CD14-positive monocyte (primary cell): ENCODE measurements at regions not wholly inside any gene's neighbourhood (a gene's known extent, or its start where the extent isn't known, plus 50 kb on each side); places are given as distances from the start of the nearest gene placed in this dataset.

Experiments
- DNase-seq, 3 donors: peaks; one replicate each; pipeline ENCODE4 v3.0.0-alpha.2; 2011 to 2022
- H2AFZ ChIP-seq: 2 replicates; pipeline ENCODE4 v1.6.0; 2012; ENCODE audit warnings: mild to moderate bottlenecking, low read depth, low read length, inconsistent platforms; ENCODE audit not compliant: insufficient read depth, poor library complexity, severe bottlenecking
- H3K27ac ChIP-seq, 2 donors: 1 replicate in 1 of 2; 2 replicates in 1 of 2; pipeline ENCODE4 v1.5.1; 2012 to 2013; ENCODE audit warnings: low read length in 2 of 2, control low read depth in 1 of 2, inconsistent platforms in 1 of 2, low read depth in 1 of 2, mild to moderate bottlenecking in 1 of 2
- H3K27me3 ChIP-seq, 2 donors: one replicate each; pipeline versions ENCODE4 v1.6.0 to v1.6.1; 2011 to 2013; ENCODE audit warnings: low read length in 2 of 2; ENCODE audit not compliant: control insufficient read depth in 2 of 2, insufficient read depth in 2 of 2
- H3K36me3 ChIP-seq, 2 donors: replicated peaks in 1 of 2; 1 replicate in 1 of 2; 2 replicates in 1 of 2; pipeline versions ENCODE4 v1.5.1 to v1.6.1; 2012 to 2013; ENCODE audit warnings: low read length in 2 of 2, control low read depth in 1 of 2, inconsistent platforms in 1 of 2, mild to moderate bottlenecking in 1 of 2; ENCODE audit not compliant: insufficient read depth in 2 of 2, control insufficient read depth in 1 of 2
- H3K4me1 ChIP-seq, 2 donors: 1 replicate in 1 of 2; 2 replicates in 1 of 2; pipeline versions ENCODE4 v1.5.1 to v1.6.1; 2012 to 2013; ENCODE audit warnings: low read length in 2 of 2, control low read depth in 1 of 2, inconsistent platforms in 1 of 2, mild to moderate bottlenecking in 1 of 2, moderate library complexity in 1 of 2; ENCODE audit not compliant: insufficient read depth in 2 of 2, control insufficient read depth in 1 of 2
- H3K4me2 ChIP-seq: replicated peaks from 2 replicates; pipeline ENCODE3; 2012; ENCODE audit warnings: low read length, moderate library complexity, mild to moderate bottlenecking; ENCODE audit not compliant: poor library complexity, severe bottlenecking; ENCODE audit errors: extremely low read depth
- H3K4me3 ChIP-seq, 3 experiments: fragments of 200-600 bp in 1 of 3; sonication (generic) in 1 of 3; replicated peaks in 1 of 3; 1 replicate in 2 of 3; 2 replicates in 1 of 3; pipeline ENCODE4 v1.5.1; 2011 to 2013; ENCODE audit warnings: low read length in 3 of 3, mild to moderate bottlenecking in 3 of 3, control low read depth in 2 of 3, low read depth in 2 of 3, inconsistent platforms in 1 of 3, moderate library complexity in 1 of 3
- H3K79me2 ChIP-seq: 2 replicates; pipeline ENCODE4 v1.6.0; 2012; ENCODE audit warnings: mild to moderate bottlenecking, control low read depth, inconsistent platforms, low read length, moderate library complexity; ENCODE audit not compliant: insufficient read depth
- H3K9ac ChIP-seq: 2 replicates; pipeline ENCODE4 v1.6.0; 2017; ENCODE audit warnings: low read length, mild to moderate bottlenecking; ENCODE audit not compliant: insufficient read depth, poor library complexity, severe bottlenecking
- H3K9me3 ChIP-seq, 2 donors: replicated peaks in 1 of 2; 1 replicate in 1 of 2; 2 replicates in 1 of 2; pipeline versions ENCODE4 v1.5.1 to v1.6.1; 2012 to 2013; ENCODE audit warnings: low read length in 2 of 2, control low read depth in 1 of 2; ENCODE audit not compliant: control insufficient read depth in 1 of 2, insufficient read depth in 1 of 2
- H4K20me1 ChIP-seq: 2 replicates; pipeline ENCODE4 v1.6.0; 2012; ENCODE audit warnings: mild to moderate bottlenecking, low read length, control low read depth, moderate library complexity; ENCODE audit not compliant: insufficient read depth
- H3K27ac Mint-ChIP-seq, 7 donors: one replicate each; pipeline ENCODE4 v1.8.0; 2020; ENCODE audit warnings: mild to moderate bottlenecking in 7 of 7, mixed read lengths in 7 of 7, moderate library complexity in 6 of 7, inconsistent platforms in 2 of 7
- H3K27me3 Mint-ChIP-seq, 3 donors: one replicate each; pipeline ENCODE4 v1.8.0; 2021 to 2022; ENCODE audit warnings: low read depth in 3 of 3, mild to moderate bottlenecking in 3 of 3, mixed read lengths in 3 of 3, moderate library complexity in 3 of 3, inconsistent platforms in 1 of 3
- H3K36me3 Mint-ChIP-seq, 2 donors: one replicate each; pipeline ENCODE4 v1.8.0; 2020; ENCODE audit warnings: mixed read lengths in 2 of 2, inconsistent platforms in 1 of 2, mild to moderate bottlenecking in 1 of 2
- H3K4me1 Mint-ChIP-seq: one replicate; pipeline ENCODE4 v1.8.0; 2020; ENCODE audit warnings: mild to moderate bottlenecking, mixed read lengths
- H3K4me3 Mint-ChIP-seq, 2 donors: one replicate each; pipeline ENCODE4 v1.8.0; 2020; ENCODE audit warnings: mild to moderate bottlenecking in 2 of 2, mixed read lengths in 2 of 2, moderate library complexity in 1 of 2
- H3K9me3 Mint-ChIP-seq, 7 donors: one replicate each; pipeline ENCODE4 v1.8.0; 2020 to 2022; ENCODE audit warnings: mixed read lengths in 7 of 7, mild to moderate bottlenecking in 6 of 7, moderate library complexity in 6 of 7, inconsistent platforms in 2 of 7
- WGBS: methylation state at CpG from one replicate; pipeline ENCODE4 v1.1.5; 2013; ENCODE audit warnings: missing lambda C conversion rate; ENCODE audit not compliant: insufficient coverage; 5-methylcytosine and 5-hydroxymethylcytosine counted together
- intact Hi-C, 2 donors: fragments of 100-400 bp; cut with micrococcal nuclease; formaldehyde crosslinking; loops; one replicate each; pipeline versions ENCODE4 v1.15.0 to v1.15.1; 2023
- TF ChIP-seq, protein P1 (sequence below): fragments of 200-600 bp; IDR thresholded peaks from one replicate; pipeline ENCODE4 v1.8.0; 2022; ENCODE audit warnings: antibody characterized with exemption, mild to moderate bottlenecking

DNA sequence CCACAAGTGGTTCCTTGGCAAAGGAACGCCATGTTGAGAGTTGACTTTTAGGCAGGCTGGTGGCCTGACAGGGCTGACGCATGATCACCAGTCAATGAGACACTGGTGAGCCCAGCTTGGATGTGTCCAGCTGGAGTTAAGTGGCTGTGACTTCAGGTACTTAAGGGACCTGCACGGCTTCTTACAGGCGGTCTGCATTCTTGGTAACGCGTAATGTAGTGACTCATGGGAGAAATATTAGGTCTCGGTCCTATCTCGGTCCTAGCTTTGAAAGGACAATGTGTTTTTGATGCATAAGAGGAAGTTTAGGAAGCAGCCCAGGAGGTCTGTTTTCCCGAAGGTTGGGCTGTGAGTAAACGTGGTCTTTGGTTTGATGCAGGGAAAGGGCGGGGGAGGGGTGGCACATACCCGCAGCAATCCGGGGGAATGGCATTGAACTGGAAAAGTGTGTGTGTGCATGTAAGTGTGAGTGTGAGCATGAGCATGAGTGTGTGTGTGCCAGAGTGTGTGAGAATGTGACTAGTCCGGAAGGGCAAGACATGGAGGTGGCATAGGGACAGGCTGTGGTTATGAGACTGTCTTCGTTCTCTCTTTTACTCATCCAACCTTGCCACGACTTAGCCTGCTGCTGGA is 55.3 kb downstream of the FAM43A start:
- intact Hi-C loops: no loop called here
- Mint-ChIP-seq H3K9me3 (peaks cover 9 to 26% (median 12%) of the 10 kb centered on the region in 7 donors), H3K36me3 (peaks cover 1 to 5% of the 10 kb centered on the region in 2 donors), H3K4me1 (peaks cover 20% of the 10 kb centered on the region), H3K27ac (peak overlapping the region in 1 of 7 donors; percentile 66), H3K27me3 (peaks cover 0 to 1% (median 0%) of the 10 kb centered on the region in 3 donors), H3K4me3 (no peak overlapping the region)
- no peak for DNase-seq
- H3K36me3 ChIP-seq: no peaks in the 10 kb centered on the region
- H4K20me1 ChIP-seq: peaks cover 5% of the 10 kb centered on the region
- H3K4me2 ChIP-seq: no peak overlapping the region
- H3K4me1 ChIP-seq: peaks cover 25 to 27% of the 10 kb centered on the region in 2 donors
- 59% methylated on average over 13 of the region's 16 CpGs for WGBS
- TF ChIP-seq, protein P1, sequence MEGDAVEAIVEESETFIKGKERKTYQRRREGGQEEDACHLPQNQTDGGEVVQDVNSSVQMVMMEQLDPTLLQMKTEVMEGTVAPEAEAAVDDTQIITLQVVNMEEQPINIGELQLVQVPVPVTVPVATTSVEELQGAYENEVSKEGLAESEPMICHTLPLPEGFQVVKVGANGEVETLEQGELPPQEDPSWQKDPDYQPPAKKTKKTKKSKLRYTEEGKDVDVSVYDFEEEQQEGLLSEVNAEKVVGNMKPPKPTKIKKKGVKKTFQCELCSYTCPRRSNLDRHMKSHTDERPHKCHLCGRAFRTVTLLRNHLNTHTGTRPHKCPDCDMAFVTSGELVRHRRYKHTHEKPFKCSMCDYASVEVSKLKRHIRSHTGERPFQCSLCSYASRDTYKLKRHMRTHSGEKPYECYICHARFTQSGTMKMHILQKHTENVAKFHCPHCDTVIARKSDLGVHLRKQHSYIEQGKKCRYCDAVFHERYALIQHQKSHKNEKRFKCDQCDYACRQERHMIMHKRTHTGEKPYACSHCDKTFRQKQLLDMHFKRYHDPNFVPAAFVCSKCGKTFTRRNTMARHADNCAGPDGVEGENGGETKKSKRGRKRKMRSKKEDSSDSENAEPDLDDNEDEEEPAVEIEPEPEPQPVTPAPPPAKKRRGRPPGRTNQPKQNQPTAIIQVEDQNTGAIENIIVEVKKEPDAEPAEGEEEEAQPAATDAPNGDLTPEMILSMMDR: no peak
- no peaks in the 10 kb centered on the region for H3K27me3 ChIP-seq
- H3K9ac ChIP-seq: no peak overlapping the region
- no peak overlapping the region for H2AFZ ChIP-seq
- H3K9me3 ChIP-seq: peaks cover 28 to 34% of the 10 kb centered on the region in 2 donors
- no peak overlapping the region for H3K27ac ChIP-seq
- no peak overlapping the region for H3K4me3 ChIP-seq
- H3K79me2 ChIP-seq: no peaks in the 10 kb centered on the region

DNA sequence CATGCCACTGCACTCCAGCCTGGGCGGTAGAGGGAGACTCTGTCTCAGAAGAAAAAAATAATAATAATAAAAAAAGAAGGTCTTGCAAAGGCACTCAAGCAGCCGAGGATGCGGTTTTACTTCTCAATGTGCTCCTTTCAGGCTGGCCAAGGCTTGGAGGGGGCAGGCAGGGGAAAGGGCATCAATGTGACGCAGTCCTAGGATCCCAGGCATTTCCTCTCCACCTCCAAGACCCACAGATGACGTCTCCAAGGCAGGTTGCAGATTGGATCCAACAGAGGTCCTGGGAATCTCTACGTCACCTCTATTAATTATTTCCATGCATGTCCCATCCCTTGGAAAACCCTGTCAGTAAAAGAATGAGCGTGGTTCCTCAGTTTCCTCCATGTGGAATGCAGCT is 56.2 kb downstream of the FAM43A start:
- TF ChIP-seq, protein P1: no peak
- Histone ChIP-seq H4K20me1 (peaks cover 1% of the 10 kb centered on the region), H3K9me3 (peaks cover 26 to 33% of the 10 kb centered on the region in 2 donors), H3K4me2 (no peak overlapping the region), H3K79me2 (no peaks in the 10 kb centered on the region), H3K9ac (no peak overlapping the region), H3K4me3 (no peak overlapping the region), H2AFZ (no peak overlapping the region), H3K27me3 (no peaks in the 10 kb centered on the region), H3K27ac (no peak overlapping the region), H3K36me3 (no peaks in the 10 kb centered on the region), H3K4me1 (peaks cover 22 to 26% of the 10 kb centered on the region in 2 donors)
- intact Hi-C loops: no loop called here
- H3K27me3 Mint-ChIP-seq: peaks cover 0 to 1% (median 0%) of the 10 kb centered on the region in 3 donors
- H3K4me1 Mint-ChIP-seq: peaks cover 24% of the 10 kb centered on the region
- H3K36me3 Mint-ChIP-seq: peaks cover 5 to 12% of the 10 kb centered on the region in 2 donors
- peaks cover 14 to 33% (median 20%) of the 10 kb centered on the region in 7 donors for H3K9me3 Mint-ChIP-seq
- no peak overlapping the region for H3K27ac Mint-ChIP-seq
- no peak for DNase-seq
- WGBS: 50% methylated on average over 2 of the region's 7 CpGs
- no peak overlapping the region for H3K4me3 Mint-ChIP-seq
